Ishikawa (cell line): ENCODE measurements at regions not wholly inside any gene's neighbourhood (a gene's known extent, or its start where the extent isn't known, plus 50 kb on each side); places are given as distances from the start of the nearest gene placed in this dataset.

Experiments used
- CEBPB ChIP-seq: IDR thresholded peaks from 2 replicates; pipeline ENCODE4 v1.6.1; 2012
- CREB1 ChIP-seq: IDR thresholded peaks from 2 replicates; pipeline ENCODE4 v1.6.1; 2012; ENCODE audit warnings: low read depth
- EGR1 ChIP-seq: IDR thresholded peaks from 2 replicates; pipeline ENCODE4 v1.6.1; 2012
- EP300 ChIP-seq: IDR thresholded peaks from 2 replicates; pipeline ENCODE4 v1.6.1; 2012; ENCODE audit warnings: borderline replicate concordance
- FOXM1 ChIP-seq: IDR thresholded peaks from 2 replicates; pipeline ENCODE4 v1.6.1; 2012; ENCODE audit warnings: low read depth, borderline replicate concordance
- MAX ChIP-seq: IDR thresholded peaks from 2 replicates; pipeline ENCODE4 v1.6.1; 2012
- NFIC ChIP-seq: IDR thresholded peaks from 2 replicates; pipeline ENCODE4 v1.6.1; 2012
- RAD21 ChIP-seq: IDR thresholded peaks from 2 replicates; pipeline ENCODE4 v1.6.1; 2012; ENCODE audit warnings: low read depth
- TAF1 ChIP-seq: IDR thresholded peaks from 2 replicates; pipeline ENCODE4 v1.6.1; 2012; ENCODE audit warnings: low read depth, mild to moderate bottlenecking
- TCF12 ChIP-seq: IDR thresholded peaks from 2 replicates; pipeline ENCODE4 v1.6.1; 2012; ENCODE audit warnings: low read depth
- TEAD4 ChIP-seq: IDR thresholded peaks from 2 replicates; pipeline ENCODE4 v1.6.1; 2012
- YY1 ChIP-seq: IDR thresholded peaks from 2 replicates; pipeline ENCODE4 v1.6.1; 2012; ENCODE audit warnings: low read depth
- ZBTB7A ChIP-seq: IDR thresholded peaks from 2 replicates; pipeline ENCODE4 v1.6.1; 2012; ENCODE audit warnings: low read depth
- TF ChIP-seq, protein P1 (sequence below): IDR thresholded peaks from 2 replicates; pipeline ENCODE4 v1.6.1; 2012; ENCODE audit warnings: low read depth, mild to moderate bottlenecking
- TF ChIP-seq, protein P2 (sequence below): IDR thresholded peaks from 2 replicates; pipeline ENCODE4 v1.6.1; 2012

DNA sequence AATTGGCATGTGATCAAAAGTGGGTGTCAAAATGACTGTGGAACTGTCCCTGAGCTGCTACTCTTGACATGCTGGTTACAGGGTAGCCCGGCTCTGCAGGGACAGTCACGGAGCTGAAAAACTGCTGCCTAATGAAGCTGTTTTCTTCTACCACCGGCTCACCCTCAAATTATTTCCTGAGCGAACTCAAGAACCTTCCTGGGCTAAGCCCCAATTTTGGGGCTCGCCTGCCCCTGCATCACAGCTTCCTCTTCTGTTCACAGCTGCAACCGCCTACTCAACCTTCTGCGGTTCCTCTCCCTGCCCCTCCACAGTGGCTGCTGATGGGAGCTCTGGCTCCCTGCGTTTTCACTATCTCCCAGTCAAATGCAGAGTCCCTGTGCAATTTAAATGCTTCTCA is 110.8 kb upstream of the MLN start:
- TF ChIP-seq ZBTB7A (no peak), CREB1 (no peak), TAF1 (no peak), EP300 (no peak), EGR1 (no peak), RAD21 (no peak), TEAD4 (no peak), TCF12 (no peak), NFIC (no peak), MAX (no peak), FOXM1 (no peak), YY1 (no peak)
- TF ChIP-seq, protein P1, sequence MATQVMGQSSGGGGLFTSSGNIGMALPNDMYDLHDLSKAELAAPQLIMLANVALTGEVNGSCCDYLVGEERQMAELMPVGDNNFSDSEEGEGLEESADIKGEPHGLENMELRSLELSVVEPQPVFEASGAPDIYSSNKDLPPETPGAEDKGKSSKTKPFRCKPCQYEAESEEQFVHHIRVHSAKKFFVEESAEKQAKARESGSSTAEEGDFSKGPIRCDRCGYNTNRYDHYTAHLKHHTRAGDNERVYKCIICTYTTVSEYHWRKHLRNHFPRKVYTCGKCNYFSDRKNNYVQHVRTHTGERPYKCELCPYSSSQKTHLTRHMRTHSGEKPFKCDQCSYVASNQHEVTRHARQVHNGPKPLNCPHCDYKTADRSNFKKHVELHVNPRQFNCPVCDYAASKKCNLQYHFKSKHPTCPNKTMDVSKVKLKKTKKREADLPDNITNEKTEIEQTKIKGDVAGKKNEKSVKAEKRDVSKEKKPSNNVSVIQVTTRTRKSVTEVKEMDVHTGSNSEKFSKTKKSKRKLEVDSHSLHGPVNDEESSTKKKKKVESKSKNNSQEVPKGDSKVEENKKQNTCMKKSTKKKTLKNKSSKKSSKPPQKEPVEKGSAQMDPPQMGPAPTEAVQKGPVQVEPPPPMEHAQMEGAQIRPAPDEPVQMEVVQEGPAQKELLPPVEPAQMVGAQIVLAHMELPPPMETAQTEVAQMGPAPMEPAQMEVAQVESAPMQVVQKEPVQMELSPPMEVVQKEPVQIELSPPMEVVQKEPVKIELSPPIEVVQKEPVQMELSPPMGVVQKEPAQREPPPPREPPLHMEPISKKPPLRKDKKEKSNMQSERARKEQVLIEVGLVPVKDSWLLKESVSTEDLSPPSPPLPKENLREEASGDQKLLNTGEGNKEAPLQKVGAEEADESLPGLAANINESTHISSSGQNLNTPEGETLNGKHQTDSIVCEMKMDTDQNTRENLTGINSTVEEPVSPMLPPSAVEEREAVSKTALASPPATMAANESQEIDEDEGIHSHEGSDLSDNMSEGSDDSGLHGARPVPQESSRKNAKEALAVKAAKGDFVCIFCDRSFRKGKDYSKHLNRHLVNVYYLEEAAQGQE: no peak
- TF ChIP-seq, protein P2, sequence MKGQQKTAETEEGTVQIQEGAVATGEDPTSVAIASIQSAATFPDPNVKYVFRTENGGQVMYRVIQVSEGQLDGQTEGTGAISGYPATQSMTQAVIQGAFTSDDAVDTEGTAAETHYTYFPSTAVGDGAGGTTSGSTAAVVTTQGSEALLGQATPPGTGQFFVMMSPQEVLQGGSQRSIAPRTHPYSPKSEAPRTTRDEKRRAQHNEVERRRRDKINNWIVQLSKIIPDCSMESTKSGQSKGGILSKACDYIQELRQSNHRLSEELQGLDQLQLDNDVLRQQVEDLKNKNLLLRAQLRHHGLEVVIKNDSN: no peak

DNA sequence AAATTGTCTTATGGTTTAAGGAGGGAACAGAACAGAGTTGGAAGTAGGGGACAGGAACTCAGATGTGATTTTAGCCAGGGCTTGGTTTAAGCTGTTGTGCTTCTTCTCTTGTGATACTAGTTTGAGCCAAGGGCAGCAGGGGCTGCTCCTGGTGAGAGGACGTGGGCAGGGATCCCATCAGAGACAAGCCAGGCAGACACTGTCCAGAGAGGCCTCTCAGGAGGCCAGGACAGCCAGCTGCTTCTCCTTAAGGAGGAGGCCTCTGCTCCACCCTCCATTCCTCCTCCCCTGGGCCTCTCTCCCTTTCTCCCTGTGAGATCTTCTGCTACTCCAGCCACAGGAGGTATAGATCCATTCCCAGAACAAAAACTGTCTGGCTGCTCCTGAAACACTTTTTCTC is 108.4 kb upstream of the MLN start:
- TF ChIP-seq YY1 (no peak), FOXM1 (no peak), EP300 (no peak), TCF12 (no peak), RAD21 (no peak), MAX (no peak), EGR1 (no peak), TEAD4 (no peak), CREB1 (no peak), NFIC (no peak), ZBTB7A (no peak), CEBPB (no peak), TAF1 (no peak)
- TF ChIP-seq, protein P1: no peak
- TF ChIP-seq, protein P2: no peak

DNA sequence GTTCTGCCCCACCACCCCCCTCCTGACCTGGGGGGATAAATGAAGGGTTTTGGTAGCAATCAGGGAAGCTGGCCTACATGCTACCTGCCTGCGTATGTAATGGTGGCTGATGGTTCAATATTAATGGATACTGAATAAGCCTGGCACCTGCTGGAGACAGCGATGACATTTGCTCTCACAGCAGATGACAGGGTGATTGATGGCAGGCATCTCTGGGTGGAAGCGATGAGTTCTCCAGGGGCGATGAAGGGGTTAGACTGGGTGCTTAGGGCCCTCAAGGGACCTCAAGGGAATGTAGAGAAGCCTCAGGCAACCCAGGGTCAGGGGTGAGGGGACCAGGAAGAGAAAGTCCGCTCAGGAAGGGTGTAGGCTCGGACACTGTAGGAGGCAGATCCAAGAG is 107.7 kb upstream of the MLN start:
- no peak for TF ChIP-seq RAD21
- TF ChIP-seq NFIC: no peak
- no peak for TF ChIP-seq EP300
- no peak for TF ChIP-seq FOXM1
- no peak for TF ChIP-seq ZBTB7A
- TF ChIP-seq, protein P2: no peak
- no peak for TF ChIP-seq TCF12
- TF ChIP-seq EGR1: no peak
- TF ChIP-seq CREB1: no peak
- TF ChIP-seq MAX: no peak

- no peak for TF ChIP-seq TAF1
- no peak for TF ChIP-seq RAD21
- TF ChIP-seq TEAD4: no peak
- TF ChIP-seq CREB1: no peak
- no peak for TF ChIP-seq EP300
- no peak for TF ChIP-seq EGR1
- no peak for TF ChIP-seq FOXM1
- TF ChIP-seq ZBTB7A: no peak
- TF ChIP-seq, protein P1: no peak
- TF ChIP-seq, protein P2: no peak
- no peak for TF ChIP-seq NFIC
- no peak for TF ChIP-seq MAX
- no peak for TF ChIP-seq CEBPB
- TF ChIP-seq TCF12: no peak
- TF ChIP-seq YY1: no peak
Measured at GRCh38 chr6:33910594-33910993, 106.8 kb upstream of the MLN start.
